GM10266 (cell line): ENCODE measurements at regions not wholly inside any gene's neighbourhood (a gene's known extent, or its start where the extent isn't known, plus 50 kb on each side); places are given as distances from the start of the nearest gene placed in this dataset.

Experiments used
- DNase-seq: peaks from one replicate; pipeline ENCODE4 v3.0.0; 2012; ENCODE audit errors: extremely low spot score
- CTCF ChIP-seq: IDR thresholded peaks from 2 replicates; pipeline ENCODE4 v1.5.1; 2012; ENCODE audit warnings: mild to moderate bottlenecking, low read depth; ENCODE audit not compliant: control insufficient read depth, insufficient read depth; ENCODE audit errors: missing control alignments

- DNase-seq: no peak
- TF ChIP-seq CTCF: no peak
Measured at GRCh38 chr7:18262058-18262457, 233.5 kb upstream of the HDAC9 start.

- no peak for TF ChIP-seq CTCF
- no peak for DNase-seq
Measured at GRCh38 chr7:18265611-18266281, 229.8 kb upstream of the HDAC9 start.

- DNase-seq: no peak
- TF ChIP-seq CTCF: no peak
Measured at GRCh38 chr7:18268571-18268970, 227.0 kb upstream of the HDAC9 start.

GRCh38 chr7:18276380-18276779 lies 219.2 kb upstream of the HDAC9 start:
- no peak for DNase-seq
- no peak for TF ChIP-seq CTCF

- no peak for TF ChIP-seq CTCF
- DNase-seq: no peak
Measured at GRCh38 chr7:18278316-18278715, 217.2 kb upstream of the HDAC9 start.

- DNase-seq: no peak
- TF ChIP-seq CTCF: no peak
Measured at GRCh38 chr7:18283045-18283444, 212.5 kb upstream of the HDAC9 start.

DNA sequence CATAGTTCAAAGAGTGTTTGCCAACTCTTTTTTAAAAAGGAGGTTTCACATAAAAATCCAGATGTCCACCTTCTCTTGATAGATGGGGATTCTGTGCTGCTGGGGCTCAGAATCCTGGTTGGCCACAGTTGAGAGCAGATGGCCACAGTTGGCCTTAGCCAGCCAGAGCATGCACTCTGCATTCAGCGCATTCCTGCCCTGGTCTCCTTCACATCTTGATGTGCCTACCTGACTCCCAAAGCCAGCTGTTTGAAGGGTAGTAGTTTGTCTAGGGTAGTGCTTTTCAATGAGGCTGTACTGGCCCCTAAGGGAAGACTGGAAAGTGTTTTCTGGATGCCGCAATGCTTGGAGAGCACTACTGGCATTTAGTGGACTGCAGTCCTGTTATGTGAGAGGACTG lies 208.1 kb upstream of the HDAC9 start:
- no peak for DNase-seq
- TF ChIP-seq CTCF: no peak
